Large intestine (tissue), 3 donors: ENCODE measurements at regions not wholly inside any gene's neighbourhood (a gene's known extent, or its start where the extent isn't known, plus 50 kb on each side); places are given as distances from the start of the nearest gene placed in this dataset.
"Not testable (repeated sequence)": the region's sequence is repeated elsewhere in the genome, so short reads cannot be mapped to it uniquely, and the experiment has no call there.

Experiments
- DNase-seq, 2 donors: peaks; one replicate each; pipeline versions ENCODE4 v3.0.0 to v3.0.0-alpha.2; 2013
- H3K27ac ChIP-seq: one replicate; pipeline ENCODE4 v1.5.1; 2013; ENCODE audit warnings: low read length
- H3K27me3 ChIP-seq: 2 replicates; pipeline ENCODE4 v1.6.1; 2013; ENCODE audit warnings: low read length; ENCODE audit not compliant: control insufficient read depth, insufficient read depth
- H3K36me3 ChIP-seq: 2 replicates; pipeline ENCODE4 v1.6.1; 2013; ENCODE audit warnings: low read length; ENCODE audit not compliant: control insufficient read depth, insufficient read depth
- H3K4me1 ChIP-seq: one replicate; pipeline ENCODE4 v1.6.1; 2013; ENCODE audit warnings: low read length; ENCODE audit not compliant: control insufficient read depth, insufficient read depth
- H3K4me3 ChIP-seq: one replicate; pipeline ENCODE4 v1.5.1; 2013; ENCODE audit warnings: low read length
- H3K9me3 ChIP-seq: one replicate; pipeline ENCODE4 v1.6.1; 2013; ENCODE audit warnings: mild to moderate bottlenecking, low read depth, low read length, moderate library complexity; ENCODE audit not compliant: control insufficient read depth
- WGBS: methylation state at CpG from one replicate; pipeline ENCODE4 v1.1.5; 2013; ENCODE audit warnings: low lambda C conversion rate; ENCODE audit not compliant: insufficient coverage; 5-methylcytosine and 5-hydroxymethylcytosine counted together

- H3K9me3 ChIP-seq: no peaks in the 10 kb centered on the region
- H3K4me1 ChIP-seq: no peaks in the 10 kb centered on the region
- WGBS: no CpG with 5 or more reads among the region's 2 CpGs
- no peaks in the 10 kb centered on the region for H3K27me3 ChIP-seq
- no peak overlapping the region for H3K4me3 ChIP-seq
- peak in 1 of 2 donors; percentile 4 for DNase-seq
- no peaks in the 10 kb centered on the region for H3K36me3 ChIP-seq
- H3K27ac ChIP-seq: no peak overlapping the region
Measured at GRCh38 chr18:51248685-51249084, 51.2 kb upstream of the MEX3C start.

DNA sequence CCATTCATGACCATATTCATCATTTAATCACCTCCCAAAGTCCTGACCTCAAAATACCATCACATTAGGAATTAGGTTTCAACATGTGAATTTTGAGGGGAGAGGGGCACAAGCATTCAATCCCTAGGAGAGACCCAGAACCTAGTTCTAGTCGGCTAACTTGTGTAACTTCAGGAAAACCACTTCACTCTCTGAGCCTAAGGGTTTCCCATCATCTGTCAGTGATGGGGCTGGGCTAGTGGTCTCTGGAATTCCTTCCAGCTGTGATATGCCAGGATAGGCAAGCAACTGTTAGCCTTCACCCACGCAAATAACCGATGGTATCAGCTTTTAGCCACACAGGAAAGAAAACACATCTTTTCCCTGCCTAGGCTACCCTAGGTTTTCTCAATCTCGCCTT is 52.5 kb upstream of the MEX3C start:
- Histone ChIP-seq H3K36me3 (no peaks in the 10 kb centered on the region), H3K4me3 (no peak overlapping the region), H3K27me3 (no peaks in the 10 kb centered on the region), H3K27ac (no peak overlapping the region), H3K4me1 (no peaks in the 10 kb centered on the region), H3K9me3 (no peaks in the 10 kb centered on the region)
- WGBS: no CpG with 5 or more reads among the region's 4 CpGs
- DNase-seq: no peak

- H3K36me3 ChIP-seq: no peaks in the 10 kb centered on the region
- H3K4me3 ChIP-seq: no peak overlapping the region
- no peak for DNase-seq
- H3K27ac ChIP-seq: no peak overlapping the region
- H3K9me3 ChIP-seq: no peaks in the 10 kb centered on the region
- no peaks in the 10 kb centered on the region for H3K27me3 ChIP-seq
- H3K4me1 ChIP-seq: no peaks in the 10 kb centered on the region
- WGBS: no CpG with 5 or more reads among the region's 3 CpGs
Measured at GRCh38 chr18:51250458-51251024, 53.1 kb upstream of the MEX3C start.

DNA sequence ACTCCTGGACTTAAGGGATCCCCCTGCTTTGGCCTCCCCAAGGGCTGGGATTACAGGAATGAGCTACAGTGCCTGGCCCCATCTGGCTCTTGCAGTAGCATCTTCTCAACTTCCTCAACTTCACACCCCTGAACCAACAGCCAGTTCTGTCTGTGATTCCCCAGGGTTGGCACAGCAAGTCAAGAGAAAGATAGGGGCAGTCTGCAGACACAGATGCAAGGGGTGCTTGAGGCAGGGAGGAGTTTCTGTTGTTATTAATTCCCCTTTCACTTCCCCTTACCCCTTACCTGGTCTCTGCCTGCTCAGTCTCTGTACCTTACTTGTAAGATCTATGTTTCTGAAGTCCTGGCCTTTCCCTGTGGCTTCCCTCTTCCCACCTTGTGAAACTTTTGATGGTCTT is 54.1 kb upstream of the MEX3C start:
- no peaks in the 10 kb centered on the region for H3K4me1 ChIP-seq
- DNase-seq: no peak
- H3K4me3 ChIP-seq: no peak overlapping the region
- H3K27me3 ChIP-seq: no peaks in the 10 kb centered on the region
- H3K36me3 ChIP-seq: no peaks in the 10 kb centered on the region
- no peak overlapping the region for H3K27ac ChIP-seq
- no peaks in the 10 kb centered on the region for H3K9me3 ChIP-seq

DNA sequence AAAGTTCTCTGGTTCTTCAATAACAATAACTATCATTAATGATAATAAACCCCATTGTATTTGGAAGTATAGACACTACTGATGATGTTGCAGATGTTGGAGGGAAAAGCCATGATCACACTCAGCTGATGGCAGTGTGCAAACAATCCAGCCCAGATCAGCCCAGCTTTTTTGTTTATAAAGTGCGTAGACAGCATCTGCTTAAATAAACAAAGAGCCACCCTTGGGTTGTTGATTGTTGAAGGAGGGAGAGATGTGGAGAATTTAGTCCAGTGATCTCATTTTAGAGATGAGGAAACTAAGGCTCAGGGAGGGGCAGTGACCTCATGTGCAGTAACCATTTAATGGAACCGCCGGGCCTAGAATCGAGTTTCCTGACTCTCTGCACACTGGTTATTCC is 56.0 kb upstream of the MEX3C start:
- DNase-seq: no peak
- Histone ChIP-seq H3K27ac (no peak overlapping the region), H3K27me3 (no peaks in the 10 kb centered on the region), H3K4me3 (no peak overlapping the region), H3K4me1 (no peaks in the 10 kb centered on the region), H3K9me3 (no peaks in the 10 kb centered on the region), H3K36me3 (no peaks in the 10 kb centered on the region)
- WGBS: no CpG with 5 or more reads among the region's 4 CpGs

DNA sequence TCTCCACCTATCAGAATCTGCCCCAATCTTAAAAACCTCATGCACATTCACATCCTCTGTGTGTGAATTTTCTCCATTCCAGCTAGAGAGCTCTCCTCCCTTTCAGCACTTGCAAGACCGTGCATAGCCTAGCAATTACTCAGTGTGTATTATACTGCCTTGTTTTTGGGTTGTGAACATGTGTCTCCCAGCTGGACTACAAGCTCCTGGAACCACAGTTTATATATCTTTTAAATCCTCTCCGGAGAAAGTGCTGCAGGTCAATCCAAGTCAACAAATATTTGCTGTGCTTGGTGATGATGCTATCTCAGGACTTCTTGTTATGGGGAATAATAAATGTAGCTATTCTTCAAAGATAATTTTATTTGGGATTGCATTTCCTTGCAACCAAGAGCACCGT is 58.2 kb upstream of the MEX3C start:
- H3K4me1 ChIP-seq: no peaks in the 10 kb centered on the region
- no peaks in the 10 kb centered on the region for H3K9me3 ChIP-seq
- H3K27me3 ChIP-seq: peaks cover 3% of the 10 kb centered on the region
- WGBS: 63% methylated on average over 1 of the region's 3 CpGs
- H3K36me3 ChIP-seq: no peaks in the 10 kb centered on the region
- H3K27ac ChIP-seq: no peak overlapping the region
- DNase-seq: no peak
- H3K4me3 ChIP-seq: no peak overlapping the region

DNA sequence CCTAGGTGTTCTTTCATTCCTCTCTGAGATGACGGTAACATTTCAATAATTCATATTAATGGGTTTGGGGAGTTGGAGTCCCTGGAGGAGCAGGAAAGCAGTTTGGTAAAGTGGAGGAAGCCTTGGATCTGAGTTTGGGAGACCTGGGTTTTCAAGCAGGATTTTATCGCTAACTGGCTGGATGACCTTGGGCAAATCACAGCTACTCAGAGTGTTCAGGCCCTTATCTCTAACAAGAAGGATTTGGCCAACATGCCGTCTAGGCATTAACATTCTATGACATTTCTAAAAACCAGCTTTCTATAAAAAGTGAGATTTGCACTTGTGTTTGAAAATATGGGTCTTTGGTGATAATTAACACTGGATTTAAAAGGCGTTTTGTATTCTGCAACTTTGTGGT is 59.7 kb upstream of the MEX3C start:
- Histone ChIP-seq H3K36me3 (no peaks in the 10 kb centered on the region), H3K4me1 (no peaks in the 10 kb centered on the region), H3K4me3 (no peak overlapping the region), H3K27me3 (peaks cover 3% of the 10 kb centered on the region), H3K9me3 (no peaks in the 10 kb centered on the region), H3K27ac (no peak overlapping the region)
- DNase-seq: no peak
- WGBS: 60% methylated on average over 1 of the region's 4 CpGs

DNA sequence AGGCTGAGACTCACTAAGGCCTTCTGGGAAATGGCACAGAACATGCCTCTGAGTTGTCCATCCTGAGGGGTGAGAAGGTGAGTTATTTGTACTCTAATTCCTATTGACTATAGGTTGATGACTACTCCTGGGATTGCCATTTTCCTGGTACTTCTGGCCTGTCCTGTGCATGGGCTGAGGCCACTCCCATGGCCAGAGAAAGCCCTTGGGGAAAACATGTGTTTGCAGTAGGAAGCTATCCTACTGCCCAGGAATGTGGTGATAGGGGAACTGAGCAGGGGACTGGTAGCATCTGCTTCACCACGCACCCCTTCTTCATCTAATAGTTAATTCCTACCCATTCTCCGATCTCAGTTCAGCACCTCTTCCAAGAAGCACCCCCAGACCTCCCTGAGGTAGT is 62.6 kb upstream of the MEX3C start:
- DNase-seq: no peak
- Histone ChIP-seq H3K36me3 (no peaks in the 10 kb centered on the region), H3K27me3 (peaks cover 3% of the 10 kb centered on the region), H3K4me3 (no peak overlapping the region), H3K27ac (no peak overlapping the region), H3K9me3 (no peaks in the 10 kb centered on the region), H3K4me1 (no peaks in the 10 kb centered on the region)
- WGBS: no CpG with 5 or more reads among the region's 2 CpGs

- not testable (repeated sequence) for H3K36me3 ChIP-seq, H3K9me3 ChIP-seq, H3K27ac ChIP-seq, H3K4me1 ChIP-seq, DNase-seq, H3K4me3 ChIP-seq, H3K27me3 ChIP-seq
- no CpG with 5 or more reads among the region's 4 CpGs for WGBS
Measured at GRCh38 chr18:51266077-51266476, 68.6 kb upstream of the MEX3C start.

- Histone ChIP-seq H3K4me1 (no peaks in the 10 kb centered on the region), H3K4me3 (no peak overlapping the region), H3K27me3 (no peaks in the 10 kb centered on the region), H3K36me3 (no peaks in the 10 kb centered on the region), H3K9me3 (no peaks in the 10 kb centered on the region), H3K27ac (no peak overlapping the region)
- DNase-seq: no peak
- WGBS: 100% methylated on average over 1 of the region's 4 CpGs
Measured at GRCh38 chr18:51266773-51267172, 69.3 kb upstream of the MEX3C start.

- H3K4me1 ChIP-seq: peaks cover 9% of the 10 kb centered on the region
- no peak for DNase-seq
- no peaks in the 10 kb centered on the region for H3K36me3 ChIP-seq
- H3K27ac ChIP-seq: no peak overlapping the region
- H3K27me3 ChIP-seq: no peaks in the 10 kb centered on the region
- no peaks in the 10 kb centered on the region for H3K9me3 ChIP-seq
- H3K4me3 ChIP-seq: no peak overlapping the region
Measured at GRCh38 chr18:51273437-51273836, 76.0 kb upstream of the MEX3C start.
